ENCODE measurements at regions not wholly inside any gene's neighbourhood (a gene's known extent, or its start where the extent isn't known, plus 50 kb on each side); places are given as distances from the start of the nearest gene placed in this dataset.

GRCh38 chr12:118822512-118822911 is 158.8 kb upstream of the SRRM4 start:
- no peak for TF ChIP-seq CTCF (IDR thresholded peaks at IDR 0.05; ENCODE audit: low read depth, low read length)

DNA sequence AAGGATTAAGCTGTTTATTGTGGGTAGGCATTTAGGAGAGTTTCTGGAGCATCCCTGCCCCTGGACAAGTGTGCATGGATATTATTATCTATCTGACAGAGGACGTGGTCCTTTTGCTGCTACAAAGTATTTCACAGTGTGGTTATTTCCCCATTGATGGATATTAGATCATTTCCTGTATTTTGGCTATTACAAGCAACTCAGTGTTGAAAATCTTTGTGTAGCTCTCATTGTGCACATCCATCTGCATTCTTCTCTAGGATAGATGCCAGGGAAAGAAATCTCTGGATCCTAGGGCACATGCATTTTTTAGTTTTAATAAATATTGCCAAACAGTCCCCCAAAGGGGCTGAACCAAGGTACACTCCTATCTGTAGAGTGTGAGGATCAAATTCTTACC is 154.3 kb upstream of the SRRM4 start:
- DNase-seq (ENCODE audit: extremely low read depth, low read depth), result no peak
- no peak for TF ChIP-seq CTCF (IDR thresholded peaks at IDR 0.05; ENCODE audit: low read depth, low read length)

More at GRCh38 chr12:118822512-118822911, 158.8 kb upstream of the SRRM4 start:
- DNase-seq (ENCODE audit: extremely low read depth, low read depth), result no peak

GRCh38 chr12:118827606-118828005 is 153.7 kb upstream of the SRRM4 start:
- TF ChIP-seq CTCF (IDR thresholded peaks at IDR 0.05; ENCODE audit: low read depth, low read length), result no peak

DNA sequence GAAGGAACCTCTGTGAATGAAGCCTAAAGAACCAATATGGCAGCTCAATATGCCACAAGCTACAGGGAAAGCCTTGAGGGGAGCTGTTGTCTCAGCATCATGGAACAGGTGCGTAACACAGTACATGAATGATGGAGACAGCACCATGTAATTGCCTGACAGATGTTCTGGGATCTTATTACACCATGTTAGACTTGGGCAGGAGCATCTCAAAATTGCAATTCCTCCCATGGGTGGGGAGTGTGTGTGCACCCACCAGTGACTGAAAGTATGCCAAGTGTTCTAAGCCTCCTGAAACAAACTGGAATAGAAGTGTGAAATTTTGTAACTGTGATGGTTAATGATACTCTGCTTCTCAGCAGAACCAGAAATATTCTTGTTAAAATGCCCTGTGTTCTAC is 151.0 kb upstream of the SRRM4 start:
- TF ChIP-seq CTCF (IDR thresholded peaks at IDR 0.05; ENCODE audit: low read depth, low read length), result no peak
- DNase-seq (ENCODE audit: extremely low read depth, low read depth), result no peak

More at GRCh38 chr12:118827606-118828005, 153.7 kb upstream of the SRRM4 start:
- no peak for DNase-seq (ENCODE audit: extremely low read depth, low read depth)

DNA sequence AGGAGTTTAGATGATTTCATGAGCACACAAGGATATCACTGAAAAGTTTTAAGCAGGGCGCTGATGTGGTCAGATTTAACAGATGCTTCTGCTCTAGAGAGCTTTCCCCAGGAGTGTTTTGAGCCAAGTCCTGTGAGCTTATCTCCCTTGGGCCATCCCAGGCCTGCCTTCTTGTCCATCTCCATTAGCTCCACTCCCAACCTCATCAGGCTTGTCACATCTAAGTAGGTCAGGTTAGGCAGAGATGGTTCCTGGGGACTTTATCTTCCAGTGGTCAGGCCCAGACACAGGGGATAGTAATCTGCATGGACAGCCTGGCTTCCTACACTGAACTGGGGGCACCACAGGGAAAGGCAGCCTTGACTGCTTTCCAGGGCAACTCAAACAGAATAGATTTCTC is 145.4 kb upstream of the SRRM4 start:
- TF ChIP-seq CTCF (IDR thresholded peaks at IDR 0.05; ENCODE audit: low read depth, low read length), result no peak
- DNase-seq (ENCODE audit: extremely low read depth, low read depth), result no peak

GRCh38 chr12:118840399-118840798 is 140.9 kb upstream of the SRRM4 start:
- no peak for DNase-seq (ENCODE audit: extremely low read depth, low read depth)
- TF ChIP-seq CTCF (IDR thresholded peaks at IDR 0.05; ENCODE audit: low read depth, low read length), result no peak

DNA sequence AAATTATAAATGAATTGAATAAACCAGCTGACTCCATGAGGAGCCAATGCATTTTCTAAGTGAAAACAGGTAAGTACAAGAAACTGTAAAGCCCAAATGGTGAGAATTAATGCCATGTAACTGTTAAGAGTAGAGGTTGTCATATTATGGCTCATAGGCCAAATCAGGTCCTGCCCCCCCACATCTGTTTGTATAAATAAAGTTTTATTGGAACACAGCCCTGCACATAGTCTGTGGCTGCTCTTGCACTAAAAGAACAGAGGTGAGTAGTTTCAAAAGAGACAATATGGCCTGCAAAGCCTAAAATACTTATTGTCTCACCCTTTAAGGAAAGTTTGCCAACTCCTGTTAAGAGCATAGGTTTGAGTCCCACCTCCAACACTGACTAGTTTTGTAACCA is 140.5 kb upstream of the SRRM4 start:
- no peak for TF ChIP-seq CTCF (IDR thresholded peaks at IDR 0.05; ENCODE audit: low read depth, low read length)
- DNase-seq (ENCODE audit: extremely low read depth, low read depth), result no peak

All from AG09319 (cell line).